H1 (cell line): ENCODE measurements at regions not wholly inside any gene's neighbourhood (a gene's known extent, or its start where the extent isn't known, plus 50 kb on each side); places are given as distances from the start of the nearest gene placed in this dataset.

Experiments used
- CBX5 ChIP-seq: fragments of 300-800, 300-1000 bp; sonication (generic); IDR thresholded peaks from 2 replicates; pipeline ENCODE4 v1.7.1; 2016; ENCODE audit warnings: antibody characterized with exemption, low read length, low read depth
- CEBPB ChIP-seq: IDR thresholded peaks from 2 replicates; pipeline ENCODE4 v1.6.1; 2012; ENCODE audit warnings: low read depth, low read length
- CHD1 ChIP-seq: IDR thresholded peaks from 2 replicates; pipeline ENCODE4 v1.6.1; 2012; ENCODE audit warnings: low read depth, low read length, improper control_type of control experiment
- CTCF ChIP-seq, 3 experiments: IDR thresholded peaks; 1 replicate in 2 of 3; 2 replicates in 1 of 3; pipeline versions ENCODE4 v1.5.1 to v1.6.1; 2011; ENCODE audit warnings: low read length in 3 of 3, mild to moderate bottlenecking in 3 of 3, inconsistent platforms in 2 of 3, low read depth in 1 of 3, moderate library complexity in 1 of 3; ENCODE audit not compliant: insufficient read depth in 1 of 3; ENCODE audit errors: control extremely low read depth in 1 of 3
- EP300 ChIP-seq, 2 experiments: IDR thresholded peaks; 1 replicate in 1 of 2; 2 replicates in 1 of 2; pipeline ENCODE4 v1.6.1; 2011 to 2012; ENCODE audit warnings: low read depth in 2 of 2, low read length in 2 of 2, mild to moderate bottlenecking in 2 of 2, borderline replicate concordance in 1 of 2, inconsistent platforms in 1 of 2, moderate library complexity in 1 of 2
- KDM1A ChIP-seq: fragments of 200-600, 300-600 bp; sonication (generic); IDR thresholded peaks from 2 replicates; pipeline ENCODE4 v1.7.1; 2016; ENCODE audit warnings: mild to moderate bottlenecking, low read length, borderline replicate concordance
- POLR2A ChIP-seq, 2 experiments: IDR thresholded peaks; 1 replicate in 1 of 2; 2 replicates in 1 of 2; pipeline ENCODE4 v1.6.1; 2011; ENCODE audit warnings: low read depth in 2 of 2, low read length in 2 of 2, mild to moderate bottlenecking in 2 of 2; ENCODE audit errors: control extremely low read depth in 1 of 2
- POLR2AphosphoS5 ChIP-seq: IDR thresholded peaks from 2 replicates; pipeline ENCODE4 v1.6.1; 2011; ENCODE audit warnings: low read depth, low read length
- RFX5 ChIP-seq: IDR thresholded peaks from 2 replicates; pipeline ENCODE4 v1.6.1; 2011; ENCODE audit warnings: low read depth, low read length, improper control_type of control experiment, borderline replicate concordance
- SP4 ChIP-seq: IDR thresholded peaks from 2 replicates; pipeline ENCODE4 v1.6.1; 2012; ENCODE audit warnings: low read length, inconsistent platforms
- ZNF274 ChIP-seq: IDR thresholded peaks from 2 replicates; pipeline ENCODE4 v1.7.0; 2012; ENCODE audit warnings: low read length, borderline replicate concordance; ENCODE audit errors: extremely low read depth

GRCh38 chr10:65556006-65556405, 1369.8 kb upstream of the LRRTM3 start:
- no peak for TF ChIP-seq CHD1
- TF ChIP-seq CEBPB = no peak
- TF ChIP-seq CBX5 = no peak
- no peak for TF ChIP-seq KDM1A
- no peak for TF ChIP-seq EP300 (IDR thresholded peaks at IDR 0.05; ENCODE audit: borderline replicate concordance in 1 of 2, low read depth in 2 of 2, low read length in 2 of 2)
- TF ChIP-seq POLR2A (IDR thresholded peaks at IDR 0.05; ENCODE audit: control extremely low read depth in 1 of 2, low read depth in 2 of 2, low read length in 2 of 2) = no peak
- no peak for TF ChIP-seq SP4
- TF ChIP-seq RFX5 = no peak
- no peak for TF ChIP-seq ZNF274
- TF ChIP-seq POLR2AphosphoS5 = no peak
- no peak for TF ChIP-seq CTCF (IDR thresholded peaks at IDR 0.05; ENCODE audit: control extremely low read depth in 1 of 3, insufficient read depth in 1 of 3, low read depth in 1 of 3, low read length in 3 of 3)
